DND-41 (cell line): ENCODE measurements at regions not wholly inside any gene's neighbourhood (a gene's known extent, or its start where the extent isn't known, plus 50 kb on each side); places are given as distances from the start of the nearest gene placed in this dataset.

ENCODE experiments used
- ATAC-seq: fragments of 200-7000 bp; cut with Tn5 transposase; 3 replicates; pipeline ENCODE4 v1.9.1; 2021; ENCODE audit warnings: low read depth; ENCODE audit not compliant: insufficient read depth
- DNase-seq: peaks from one replicate; pipeline ENCODE4 v3.0.0-alpha.2; 2020
- H2AFZ ChIP-seq: 2 replicates; pipeline ENCODE4 v1.6.0; 2012; ENCODE audit warnings: low read depth, low read length
- H3K27ac ChIP-seq: 2 replicates; pipeline ENCODE4 v1.5.1; 2012; ENCODE audit warnings: low read length, inconsistent platforms
- H3K27me3 ChIP-seq: fragments of 200-600 bp; sonication (generic); 2 replicates; pipeline ENCODE4 v1.6.0; 2012; ENCODE audit warnings: low read length, mild to moderate bottlenecking, inconsistent platforms; ENCODE audit not compliant: insufficient read depth, poor library complexity
- H3K36me3 ChIP-seq: 2 replicates; pipeline ENCODE4 v1.5.1; 2012; ENCODE audit warnings: low read length, inconsistent platforms; ENCODE audit not compliant: insufficient read depth
- H3K4me1 ChIP-seq: 2 replicates; pipeline ENCODE4 v1.5.1; 2012; ENCODE audit warnings: mild to moderate bottlenecking, low read length; ENCODE audit not compliant: insufficient read depth
- H3K4me2 ChIP-seq: 2 replicates; pipeline ENCODE4 v1.6.0; 2012; ENCODE audit warnings: mild to moderate bottlenecking, moderate library complexity, low read length, inconsistent platforms; ENCODE audit not compliant: insufficient read depth
- H3K4me3 ChIP-seq, 2 experiments: fragments of 200-600 bp in 1 of 2; shearing (Covaris generic) in 1 of 2; 2 replicates each; pipeline ENCODE4 v1.5.1; 2012 to 2016; ENCODE audit warnings: inconsistent platforms in 2 of 2, low read length in 2 of 2, mild to moderate bottlenecking in 2 of 2, low read depth in 1 of 2, moderate library complexity in 1 of 2
- H3K79me2 ChIP-seq: 2 replicates; pipeline ENCODE4 v1.6.0; 2012; ENCODE audit warnings: low read length, inconsistent platforms; ENCODE audit not compliant: insufficient read depth
- H3K9ac ChIP-seq: 2 replicates; pipeline ENCODE4 v1.6.0; 2012; ENCODE audit warnings: low read depth, mild to moderate bottlenecking, inconsistent platforms, low read length, moderate library complexity
- H3K9me3 ChIP-seq: 2 replicates; pipeline ENCODE4 v1.5.1; 2012; ENCODE audit warnings: low read length, moderate library complexity, mild to moderate bottlenecking, inconsistent platforms; ENCODE audit not compliant: insufficient read depth, severe bottlenecking
- H4K20me1 ChIP-seq: 2 replicates; pipeline ENCODE4 v1.6.0; 2012; ENCODE audit warnings: low read length; ENCODE audit not compliant: insufficient read depth
- EZH2 ChIP-seq: IDR thresholded peaks from 3 replicates; pipeline ENCODE4 v1.6.1; 2012; ENCODE audit warnings: borderline replicate concordance, low read depth, mild to moderate bottlenecking, moderate library complexity, low read length, inconsistent platforms; ENCODE audit not compliant: severe bottlenecking
- TF ChIP-seq, protein P1 (sequence below): IDR thresholded peaks from 2 replicates; pipeline ENCODE4 v1.5.1; 2012; ENCODE audit warnings: borderline replicate concordance, low read length, moderate library complexity, mild to moderate bottlenecking; ENCODE audit not compliant: poor library complexity, severe bottlenecking; ENCODE audit errors: extremely low read depth

DNA sequence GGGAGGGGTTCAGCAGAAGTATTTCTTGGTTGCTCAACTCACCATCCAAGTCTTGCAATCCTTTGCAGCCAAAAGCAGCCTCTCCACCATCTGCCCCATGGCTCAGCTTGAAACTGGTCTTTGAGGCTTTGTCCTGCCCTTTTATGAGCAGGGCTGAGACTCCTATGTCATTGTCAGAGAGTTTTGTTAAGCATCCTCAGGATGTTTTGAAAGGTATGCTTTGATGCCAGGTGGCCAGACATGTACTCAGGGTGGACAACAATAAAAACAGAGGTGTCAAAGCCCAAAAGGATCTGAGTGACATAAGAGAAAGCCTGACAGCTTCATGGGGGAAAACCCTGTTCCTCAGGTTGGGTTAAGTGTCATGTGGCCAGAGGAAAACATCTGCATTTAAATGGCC is 310.5 kb downstream of the PRDM2 start:
- Histone ChIP-seq H3K4me3 (no peak overlapping the region), H3K4me1 (no peaks in the 10 kb centered on the region), H2AFZ (no peak overlapping the region), H3K9me3 (no peaks in the 10 kb centered on the region), H4K20me1 (no peaks in the 10 kb centered on the region), H3K9ac (no peak overlapping the region), H3K36me3 (no peaks in the 10 kb centered on the region), H3K79me2 (no peaks in the 10 kb centered on the region), H3K4me2 (no peak overlapping the region), H3K27ac (no peak overlapping the region), H3K27me3 (peaks cover 8% of the 10 kb centered on the region)
- TF ChIP-seq, protein P1, sequence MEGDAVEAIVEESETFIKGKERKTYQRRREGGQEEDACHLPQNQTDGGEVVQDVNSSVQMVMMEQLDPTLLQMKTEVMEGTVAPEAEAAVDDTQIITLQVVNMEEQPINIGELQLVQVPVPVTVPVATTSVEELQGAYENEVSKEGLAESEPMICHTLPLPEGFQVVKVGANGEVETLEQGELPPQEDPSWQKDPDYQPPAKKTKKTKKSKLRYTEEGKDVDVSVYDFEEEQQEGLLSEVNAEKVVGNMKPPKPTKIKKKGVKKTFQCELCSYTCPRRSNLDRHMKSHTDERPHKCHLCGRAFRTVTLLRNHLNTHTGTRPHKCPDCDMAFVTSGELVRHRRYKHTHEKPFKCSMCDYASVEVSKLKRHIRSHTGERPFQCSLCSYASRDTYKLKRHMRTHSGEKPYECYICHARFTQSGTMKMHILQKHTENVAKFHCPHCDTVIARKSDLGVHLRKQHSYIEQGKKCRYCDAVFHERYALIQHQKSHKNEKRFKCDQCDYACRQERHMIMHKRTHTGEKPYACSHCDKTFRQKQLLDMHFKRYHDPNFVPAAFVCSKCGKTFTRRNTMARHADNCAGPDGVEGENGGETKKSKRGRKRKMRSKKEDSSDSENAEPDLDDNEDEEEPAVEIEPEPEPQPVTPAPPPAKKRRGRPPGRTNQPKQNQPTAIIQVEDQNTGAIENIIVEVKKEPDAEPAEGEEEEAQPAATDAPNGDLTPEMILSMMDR = no peak
- TF ChIP-seq EZH2 = no peak
- DNase-seq (no peak), ATAC-seq (no peak)

DNA sequence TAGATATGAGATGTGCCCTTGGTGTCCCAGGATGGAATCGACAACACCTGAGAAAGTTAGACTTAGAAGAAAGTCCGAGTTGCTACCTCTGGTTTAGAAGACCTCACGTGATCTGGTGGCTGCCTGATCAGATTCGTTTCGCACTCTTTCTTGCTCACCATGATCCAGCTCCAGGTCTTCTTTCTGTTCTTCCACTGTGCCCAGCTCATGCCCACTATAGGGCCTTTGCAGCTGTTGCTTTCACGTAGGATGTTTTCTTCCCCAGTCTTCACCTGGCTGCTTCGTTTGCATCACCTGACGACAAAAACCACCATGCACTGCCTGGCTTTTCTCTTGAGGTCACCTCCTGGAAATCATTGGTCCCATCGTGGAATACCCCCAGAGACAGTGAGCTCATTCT is 311.1 kb downstream of the PRDM2 start:
- Histone ChIP-seq H3K9me3 (no peaks in the 10 kb centered on the region), H3K9ac (no peak overlapping the region), H3K4me1 (no peaks in the 10 kb centered on the region), H3K79me2 (no peaks in the 10 kb centered on the region), H3K27ac (no peak overlapping the region), H3K4me2 (no peak overlapping the region), H4K20me1 (no peaks in the 10 kb centered on the region), H3K27me3 (peaks cover 4% of the 10 kb centered on the region), H2AFZ (no peak overlapping the region), H3K36me3 (no peaks in the 10 kb centered on the region), H3K4me3 (no peak overlapping the region)
- no peak for TF ChIP-seq EZH2
- TF ChIP-seq, protein P1 = no peak
- no peak for ATAC-seq
- DNase-seq = no peak

- Histone ChIP-seq H3K4me1 (no peaks in the 10 kb centered on the region), H3K4me3 (no peak overlapping the region), H3K9ac (no peak overlapping the region), H3K27me3 (peaks cover 4% of the 10 kb centered on the region), H3K9me3 (no peaks in the 10 kb centered on the region), H3K4me2 (no peak overlapping the region), H3K79me2 (no peaks in the 10 kb centered on the region), H3K36me3 (no peaks in the 10 kb centered on the region), H2AFZ (no peak overlapping the region), H3K27ac (no peak overlapping the region), H4K20me1 (no peaks in the 10 kb centered on the region)
- DNase-seq (no peak), ATAC-seq (no peak)
- TF ChIP-seq, protein P1 = no peak
- TF ChIP-seq EZH2 = no peak
These were observed 311.9 kb downstream of the PRDM2 start for GRCh38 chr1:14011888-14012287.

GRCh38 chr1:14014929-14015328 is 314.9 kb downstream of the PRDM2 start:
- H3K36me3 ChIP-seq = no peaks in the 10 kb centered on the region
- no peak overlapping the region for H3K27ac ChIP-seq
- no peaks in the 10 kb centered on the region for H3K9me3 ChIP-seq
- TF ChIP-seq, protein P1 = no peak
- TF ChIP-seq EZH2 = no peak
- DNase-seq (no peak), ATAC-seq (no peak)
- no peaks in the 10 kb centered on the region for H4K20me1 ChIP-seq
- no peaks in the 10 kb centered on the region for H3K79me2 ChIP-seq
- no peak overlapping the region for H3K9ac ChIP-seq
- H2AFZ ChIP-seq = no peak overlapping the region
- H3K4me1 ChIP-seq = no peaks in the 10 kb centered on the region
- H3K4me3 ChIP-seq = no peak overlapping the region
- no peaks in the 10 kb centered on the region for H3K27me3 ChIP-seq
- H3K4me2 ChIP-seq = no peak overlapping the region
